HEK293 (cell line): ENCODE measurements at regions not wholly inside any gene's neighbourhood (a gene's known extent, or its start where the extent isn't known, plus 50 kb on each side); places are given as distances from the start of the nearest gene placed in this dataset.

Experiments used
- CTCF ChIA-PET: fragments of 350-600 bp; formaldehyde crosslinking; extraction: SDS; loops from one replicate; lab custom pipeline; 2021; ENCODE audit warnings: antibody characterized with exemption; lab: Yijun Ruan, JAX
- POLR2A ChIA-PET: fragments of 300-600 bp; formaldehyde crosslinking; extraction: SDS; loops from one replicate; lab custom pipeline; 2020; ENCODE audit warnings: antibody characterized with exemption, inconsistent platforms; lab: Yijun Ruan, JAX
- H3K27ac ChIP-seq: fragments of 200-500 bp; sonication (Bioruptor generic); 2 replicates; pipeline ENCODE4 v1.5.1; 2014; ENCODE audit warnings: low read depth, low read length, control low read depth, inconsistent platforms; ENCODE audit errors: extremely low read depth
- H3K36me3 ChIP-seq, 2 experiments: fragments of 200-500 bp in 1 of 2; sonication (Bioruptor generic) in 1 of 2; 1 replicate in 1 of 2; 2 replicates in 1 of 2; pipeline ENCODE4 v1.5.1; 2014 to 2017; ENCODE audit warnings: inconsistent platforms in 2 of 2, low read length in 2 of 2; ENCODE audit not compliant: control insufficient read depth in 2 of 2, insufficient read depth in 1 of 2
- H3K4me1 ChIP-seq: fragments of 200-500 bp; sonication (Bioruptor generic); 2 replicates; pipeline ENCODE4 v1.5.1; 2014; ENCODE audit warnings: mild to moderate bottlenecking, low read length, inconsistent platforms; ENCODE audit not compliant: control insufficient read depth, insufficient read depth
- H3K4me3 ChIP-seq: 2 replicates; pipeline ENCODE4 v1.5.1; 2011; ENCODE audit warnings: low read depth, mild to moderate bottlenecking, control low read depth, low read length, moderate library complexity
- H3K9me3 ChIP-seq: fragments of 200-500 bp; sonication (Bioruptor generic); 2 replicates; pipeline ENCODE4 v1.5.1; 2014; ENCODE audit warnings: low read depth, low read length, inconsistent platforms; ENCODE audit not compliant: control insufficient read depth, insufficient read depth
- KLF10 ChIP-seq: fragments of 450-650 bp; IDR thresholded peaks from 2 replicates; pipeline ENCODE4 v1.5.1; 2018; ENCODE audit warnings: missing biosample characterization, mild to moderate bottlenecking, missing genetic modification characterization
- MEIS1 ChIP-seq: sonication (generic); formaldehyde crosslinking; IDR thresholded peaks from 2 replicates; pipeline ENCODE4 v1.8.1; 2022; ENCODE audit warnings: missing genetic modification reagents, mild to moderate bottlenecking, borderline replicate concordance
- MZF1 ChIP-seq: fragments of 450-650 bp; formaldehyde crosslinking; IDR thresholded peaks from 2 replicates; pipeline ENCODE4 v1.5.1; 2017; ENCODE audit warnings: missing biosample characterization, missing genetic modification characterization, borderline replicate concordance
- TSHZ1 ChIP-seq: fragments of 450-650 bp; formaldehyde crosslinking; IDR thresholded peaks from 2 replicates; pipeline ENCODE4 v1.5.1; 2016; ENCODE audit warnings: missing biosample characterization, missing genetic modification characterization, borderline replicate concordance
- YY1 ChIP-seq: fragments of 450-650 bp; formaldehyde crosslinking; IDR thresholded peaks from 2 replicates; pipeline ENCODE4 v1.5.1; 2018; ENCODE audit warnings: missing biosample characterization, missing genetic modification characterization
- ZBTB20 ChIP-seq: fragments of 450-650 bp; formaldehyde crosslinking; IDR thresholded peaks from 2 replicates; pipeline ENCODE4 v1.5.1; 2016; ENCODE audit warnings: missing biosample characterization, missing genetic modification characterization
- ZBTB7A ChIP-seq: fragments of 450-650 bp; formaldehyde crosslinking; IDR thresholded peaks from 2 replicates; pipeline ENCODE4 v1.5.1; 2016; ENCODE audit warnings: low read depth, missing biosample characterization, missing genetic modification characterization
- ZFHX2 ChIP-seq: fragments of 450-650 bp; formaldehyde crosslinking; conservative IDR thresholded peaks from 2 replicates; pipeline ENCODE4 v1.5.1; 2016; ENCODE audit warnings: missing biosample characterization, missing genetic modification characterization
- ZNF132 ChIP-seq: fragments of 450-650 bp; formaldehyde crosslinking; IDR thresholded peaks from 2 replicates; pipeline ENCODE4 v1.5.1; 2017; ENCODE audit warnings: missing biosample characterization, missing genetic modification characterization, borderline replicate concordance
- ZNF423 ChIP-seq: fragments of 450-650 bp; formaldehyde crosslinking; IDR thresholded peaks from 2 replicates; pipeline ENCODE4 v1.5.1; 2016; ENCODE audit warnings: missing biosample characterization, missing genetic modification characterization
- ZNF449 ChIP-seq: fragments of 450-650 bp; formaldehyde crosslinking; IDR thresholded peaks from 2 replicates; pipeline ENCODE4 v1.5.1; 2017; ENCODE audit warnings: missing biosample characterization, mild to moderate bottlenecking, missing genetic modification characterization, moderate library complexity
- ZNF488 ChIP-seq: fragments of 450-650 bp; formaldehyde crosslinking; IDR thresholded peaks from 2 replicates; pipeline ENCODE4 v1.5.1; 2016; ENCODE audit warnings: missing biosample characterization, missing genetic modification characterization
- ZNF518A ChIP-seq: fragments of 450-650 bp; formaldehyde crosslinking; conservative IDR thresholded peaks from 2 replicates; pipeline ENCODE4 v1.5.1; 2016; ENCODE audit warnings: low read depth, missing biosample characterization, missing genetic modification characterization
- ZNF560 ChIP-seq: fragments of 450-650 bp; formaldehyde crosslinking; IDR thresholded peaks from 2 replicates; pipeline ENCODE4 v1.5.1; 2017; ENCODE audit warnings: missing biosample characterization, missing genetic modification characterization, borderline replicate concordance
- ZNF677 ChIP-seq: fragments of 450-650 bp; IDR thresholded peaks from 2 replicates; pipeline ENCODE4 v1.5.0; 2018; ENCODE audit warnings: missing biosample characterization, mild to moderate bottlenecking, missing genetic modification characterization, moderate library complexity
- ZNF707 ChIP-seq: fragments of 450-650 bp; formaldehyde crosslinking; IDR thresholded peaks from 2 replicates; pipeline ENCODE4 v1.5.1; 2016; ENCODE audit warnings: missing biosample characterization, missing genetic modification characterization
- TF ChIP-seq, protein P1 (sequence below): fragments of 450-650 bp; formaldehyde crosslinking; IDR thresholded peaks from 2 replicates; pipeline ENCODE4 v1.5.0; 2017; ENCODE audit warnings: missing biosample characterization, missing genetic modification characterization, borderline replicate concordance

GRCh38 chr18:73274812-73275621 lies 407.2 kb upstream of the NETO1 start:
- CTCF ChIA-PET = no interaction called here
- no peak for TF ChIP-seq ZBTB20 (tag by site-specific recombination)
- no peak for TF ChIP-seq ZNF560
- no peak for TF ChIP-seq ZNF132 (tag by site-specific recombination)
- TF ChIP-seq TSHZ1 = no peak
- TF ChIP-seq YY1 (tag by site-specific recombination) = no peak
- no peak for TF ChIP-seq MEIS1 (CRISPR knock-in tag)
- TF ChIP-seq ZNF449 (tag by site-specific recombination) = no peak
- TF ChIP-seq ZNF707 = no peak
- TF ChIP-seq MZF1 (tag by site-specific recombination) = no peak
- TF ChIP-seq, all 188 proteins: peak for 0
- no peaks in the 10 kb centered on the region for H3K36me3 ChIP-seq
- H3K9me3 ChIP-seq = no peaks in the 10 kb centered on the region
- H3K4me3 ChIP-seq = no peak overlapping the region
- H3K4me1 ChIP-seq = no peaks in the 10 kb centered on the region
- POLR2A ChIA-PET = no interaction called here
- no peak overlapping the region for H3K27ac ChIP-seq

DNA sequence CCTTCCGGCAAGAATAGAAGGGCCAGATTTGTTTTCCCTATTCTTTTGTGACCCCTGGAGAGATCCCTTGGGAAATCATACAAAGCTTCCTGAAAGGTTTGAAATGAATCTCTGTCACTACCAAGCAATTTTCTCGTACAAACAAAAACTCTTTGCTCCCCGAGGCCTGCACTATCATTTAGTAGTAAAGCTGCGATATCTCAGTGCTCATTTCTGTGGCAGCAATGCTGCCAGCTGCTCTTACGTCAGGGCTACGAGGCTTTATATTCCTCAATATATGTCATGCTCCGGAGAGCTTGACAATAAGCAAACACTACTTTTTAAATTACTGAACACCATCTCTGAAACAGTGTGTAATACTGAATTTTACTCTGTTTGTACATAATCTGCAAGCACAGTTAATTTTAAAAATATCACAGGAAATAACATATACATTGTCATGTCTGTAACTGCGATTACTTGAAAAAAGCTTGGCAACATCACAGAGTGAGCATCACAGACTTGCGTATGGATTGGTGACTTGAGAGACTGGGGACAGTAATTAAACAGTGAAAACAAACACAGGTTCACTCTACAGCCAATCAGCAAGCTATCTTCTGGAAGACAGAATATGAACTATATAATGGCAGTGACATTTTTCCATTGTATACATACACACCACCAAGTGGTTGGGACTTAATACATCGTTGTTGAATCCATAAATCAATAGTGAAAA lies 403.3 kb upstream of the NETO1 start:
- CTCF ChIA-PET = no interaction called here
- Histone ChIP-seq H3K4me3 (no peak overlapping the region), H3K4me1 (no peaks in the 10 kb centered on the region)
- TF ChIP-seq, protein P1, sequence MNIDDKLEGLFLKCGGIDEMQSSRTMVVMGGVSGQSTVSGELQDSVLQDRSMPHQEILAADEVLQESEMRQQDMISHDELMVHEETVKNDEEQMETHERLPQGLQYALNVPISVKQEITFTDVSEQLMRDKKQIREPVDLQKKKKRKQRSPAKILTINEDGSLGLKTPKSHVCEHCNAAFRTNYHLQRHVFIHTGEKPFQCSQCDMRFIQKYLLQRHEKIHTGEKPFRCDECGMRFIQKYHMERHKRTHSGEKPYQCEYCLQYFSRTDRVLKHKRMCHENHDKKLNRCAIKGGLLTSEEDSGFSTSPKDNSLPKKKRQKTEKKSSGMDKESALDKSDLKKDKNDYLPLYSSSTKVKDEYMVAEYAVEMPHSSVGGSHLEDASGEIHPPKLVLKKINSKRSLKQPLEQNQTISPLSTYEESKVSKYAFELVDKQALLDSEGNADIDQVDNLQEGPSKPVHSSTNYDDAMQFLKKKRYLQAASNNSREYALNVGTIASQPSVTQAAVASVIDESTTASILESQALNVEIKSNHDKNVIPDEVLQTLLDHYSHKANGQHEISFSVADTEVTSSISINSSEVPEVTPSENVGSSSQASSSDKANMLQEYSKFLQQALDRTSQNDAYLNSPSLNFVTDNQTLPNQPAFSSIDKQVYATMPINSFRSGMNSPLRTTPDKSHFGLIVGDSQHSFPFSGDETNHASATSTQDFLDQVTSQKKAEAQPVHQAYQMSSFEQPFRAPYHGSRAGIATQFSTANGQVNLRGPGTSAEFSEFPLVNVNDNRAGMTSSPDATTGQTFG = no peak
- TF ChIP-seq ZNF423 (no peak), ZNF488 (tag by site-specific recombination) (no peak), ZBTB7A (tag by site-specific recombination) (no peak), ZFHX2 (tag by site-specific recombination) (no peak), ZNF518A (no peak), ZNF677 (tag by site-specific recombination) (no peak), KLF10 (tag by site-specific recombination) (no peak)

More for the DNA sequence above, 403.3 kb upstream of the NETO1 start:
- Histone ChIP-seq H3K36me3 (no peaks in the 10 kb centered on the region), H3K27ac (no peak overlapping the region), H3K9me3 (no peaks in the 10 kb centered on the region)
- POLR2A ChIA-PET = no interaction called here
